ENCODE measurements at regions not wholly inside any gene's neighbourhood (a gene's known extent, or its start where the extent isn't known, plus 50 kb on each side); places are given as distances from the start of the nearest gene placed in this dataset.

DNA sequence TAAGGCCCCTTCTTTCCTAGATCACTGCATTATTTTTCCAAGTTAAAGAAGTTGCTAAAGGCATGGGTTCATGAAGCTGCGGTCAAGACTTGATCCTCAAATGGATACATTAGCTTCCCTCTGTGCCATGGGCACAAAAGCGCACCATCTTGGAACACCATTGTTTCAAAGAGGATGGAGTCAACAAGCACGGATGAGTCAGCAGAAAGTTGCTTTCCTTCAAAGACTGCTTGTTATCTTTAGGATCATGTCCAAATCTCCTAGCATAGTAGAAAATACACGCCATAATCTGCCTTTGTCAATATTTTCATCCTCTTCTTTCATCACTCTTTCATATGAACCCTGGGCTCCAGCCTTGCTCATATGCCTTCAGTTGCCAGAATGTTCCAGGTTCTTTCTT is 226.8 kb upstream of the GATB start:
- TF ChIP-seq, protein P1, sequence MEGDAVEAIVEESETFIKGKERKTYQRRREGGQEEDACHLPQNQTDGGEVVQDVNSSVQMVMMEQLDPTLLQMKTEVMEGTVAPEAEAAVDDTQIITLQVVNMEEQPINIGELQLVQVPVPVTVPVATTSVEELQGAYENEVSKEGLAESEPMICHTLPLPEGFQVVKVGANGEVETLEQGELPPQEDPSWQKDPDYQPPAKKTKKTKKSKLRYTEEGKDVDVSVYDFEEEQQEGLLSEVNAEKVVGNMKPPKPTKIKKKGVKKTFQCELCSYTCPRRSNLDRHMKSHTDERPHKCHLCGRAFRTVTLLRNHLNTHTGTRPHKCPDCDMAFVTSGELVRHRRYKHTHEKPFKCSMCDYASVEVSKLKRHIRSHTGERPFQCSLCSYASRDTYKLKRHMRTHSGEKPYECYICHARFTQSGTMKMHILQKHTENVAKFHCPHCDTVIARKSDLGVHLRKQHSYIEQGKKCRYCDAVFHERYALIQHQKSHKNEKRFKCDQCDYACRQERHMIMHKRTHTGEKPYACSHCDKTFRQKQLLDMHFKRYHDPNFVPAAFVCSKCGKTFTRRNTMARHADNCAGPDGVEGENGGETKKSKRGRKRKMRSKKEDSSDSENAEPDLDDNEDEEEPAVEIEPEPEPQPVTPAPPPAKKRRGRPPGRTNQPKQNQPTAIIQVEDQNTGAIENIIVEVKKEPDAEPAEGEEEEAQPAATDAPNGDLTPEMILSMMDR (conservative IDR thresholded peaks at IDR 0.05; ENCODE audit: low read length) = no peak
- no peak for TF ChIP-seq EZH2phosphoT487 (IDR thresholded peaks at IDR 0.05; ENCODE audit: borderline replicate concordance, low read depth, low read length)
- CTCF ChIA-PET (ENCODE audit: unreplicated experiment) = no interaction called here
- no peaks in the 10 kb centered on the region for H3K4me1 ChIP-seq (ENCODE audit: insufficient read depth, low read length, poor library complexity, severe bottlenecking)
- no peaks in the 10 kb centered on the region for H4K20me1 ChIP-seq (ENCODE audit: insufficient read depth, low read length)
- no peak for DNase-seq (ENCODE audit: low spot score)
- BruUV-seq (replicated peaks) = no TSS peak
- H3K9me2 ChIP-seq (ENCODE audit: insufficient read depth, low read length) = no peaks in the 10 kb centered on the region
- no peaks in the 10 kb centered on the region for H3K36me3 ChIP-seq (ENCODE audit: insufficient read depth, low read length)
- H3K9me3 ChIP-seq (ENCODE audit: low read length) = no peaks in the 10 kb centered on the region
- POLR2A ChIA-PET = no interaction called here
- intact Hi-C loops (cut with micrococcal nuclease; ENCODE audit: unreplicated experiment) = loop anchor here (5.0 kb wide), 1 partner anchor 305 kb away; no protein-coding TSS in a partner anchor
- H3K4me3 ChIP-seq (ENCODE audit: low read depth, low read length, poor library complexity, severe bottlenecking) = no peak overlapping the region
- no peaks in the 10 kb centered on the region for H3K79me2 ChIP-seq (ENCODE audit: insufficient read depth, low read depth, low read length)
- H3K4me2 ChIP-seq (ENCODE audit: low read length) = no peak overlapping the region
- no peak overlapping the region for H3K27ac ChIP-seq (ENCODE audit: low read depth, low read length, poor library complexity, severe bottlenecking)
- no peak overlapping the region for H2AFZ ChIP-seq (ENCODE audit: low read length)

GRCh38 chr4:151983854-151984253 is 223.0 kb upstream of the GATB start:
- Histone ChIP-seq H2AFZ (ENCODE audit: low read length) (no peak overlapping the region), H3K27ac (ENCODE audit: low read depth, low read length, poor library complexity, severe bottlenecking) (no peak overlapping the region), H4K20me1 (ENCODE audit: insufficient read depth, low read length) (no peaks in the 10 kb centered on the region), H3K4me1 (ENCODE audit: insufficient read depth, low read length, poor library complexity, severe bottlenecking) (no peaks in the 10 kb centered on the region), H3K4me2 (ENCODE audit: low read length) (no peak overlapping the region), H3K9me2 (ENCODE audit: insufficient read depth, low read length) (no peaks in the 10 kb centered on the region), H3K79me2 (ENCODE audit: insufficient read depth, low read depth, low read length) (no peaks in the 10 kb centered on the region), H3K4me3 (ENCODE audit: low read depth, low read length, poor library complexity, severe bottlenecking) (no peak overlapping the region), H3K36me3 (ENCODE audit: insufficient read depth, low read length) (no peaks in the 10 kb centered on the region), H3K9me3 (ENCODE audit: low read length) (no peaks in the 10 kb centered on the region)
- CTCF ChIA-PET (ENCODE audit: unreplicated experiment) = no interaction called here
- BruUV-seq (replicated peaks) = no TSS peak
- POLR2A ChIA-PET = interaction anchor here (0.6 kb wide), 1 partner anchor 858 kb away, joined by 3 read pairs; no protein-coding TSS in a partner anchor
- intact Hi-C loops (cut with micrococcal nuclease; ENCODE audit: unreplicated experiment) = no loop called here
- no peak for TF ChIP-seq EZH2phosphoT487 (IDR thresholded peaks at IDR 0.05; ENCODE audit: borderline replicate concordance, low read depth, low read length)
- TF ChIP-seq, protein P1 (conservative IDR thresholded peaks at IDR 0.05; ENCODE audit: low read length) = no peak
- no peak for DNase-seq (ENCODE audit: low spot score)

DNA sequence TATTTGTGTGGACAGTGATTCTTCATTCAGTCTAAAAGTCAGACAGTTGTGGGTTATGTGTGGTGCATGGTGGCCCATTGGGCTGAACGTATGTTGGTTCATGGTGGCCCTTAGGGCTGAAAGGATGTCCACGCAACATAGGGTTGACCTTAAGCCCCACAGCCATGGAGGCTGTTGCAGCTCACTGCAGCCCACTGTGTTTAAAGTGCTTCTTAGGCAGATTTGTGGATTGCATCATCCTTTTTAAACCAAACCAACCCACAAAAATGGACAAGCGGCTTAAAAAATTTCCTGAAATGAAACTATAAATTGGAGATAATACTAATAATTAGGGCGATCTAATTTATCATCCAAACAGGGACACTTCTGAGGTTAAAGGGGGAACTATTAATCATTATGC is 219.0 kb upstream of the GATB start:
- POLR2A ChIA-PET = no interaction called here
- TF ChIP-seq, protein P1 (conservative IDR thresholded peaks at IDR 0.05; ENCODE audit: low read length) = no peak
- no peak for TF ChIP-seq EZH2phosphoT487 (IDR thresholded peaks at IDR 0.05; ENCODE audit: borderline replicate concordance, low read depth, low read length)
- no peak overlapping the region for H3K4me3 ChIP-seq (ENCODE audit: low read depth, low read length, poor library complexity, severe bottlenecking)
- no TSS peak for BruUV-seq (replicated peaks)
- CTCF ChIA-PET (ENCODE audit: unreplicated experiment) = no interaction called here
- H3K79me2 ChIP-seq (ENCODE audit: insufficient read depth, low read depth, low read length) = no peaks in the 10 kb centered on the region
- no peaks in the 10 kb centered on the region for H3K9me2 ChIP-seq (ENCODE audit: insufficient read depth, low read length)
- H3K9me3 ChIP-seq (ENCODE audit: low read length) = no peaks in the 10 kb centered on the region
- no peaks in the 10 kb centered on the region for H3K4me1 ChIP-seq (ENCODE audit: insufficient read depth, low read length, poor library complexity, severe bottlenecking)
- intact Hi-C loops (cut with micrococcal nuclease; ENCODE audit: unreplicated experiment) = no loop called here
- no peak overlapping the region for H2AFZ ChIP-seq (ENCODE audit: low read length)
- DNase-seq (ENCODE audit: low spot score) = no peak
- no peaks in the 10 kb centered on the region for H3K36me3 ChIP-seq (ENCODE audit: insufficient read depth, low read length)
- no peak overlapping the region for H3K4me2 ChIP-seq (ENCODE audit: low read length)
- H4K20me1 ChIP-seq (ENCODE audit: insufficient read depth, low read length) = no peaks in the 10 kb centered on the region
- H3K27ac ChIP-seq (ENCODE audit: low read depth, low read length, poor library complexity, severe bottlenecking) = no peak overlapping the region

Measured in OCI-LY7 (cell line).